K562 (cell line): ENCODE measurements at regions not wholly inside any gene's neighbourhood (a gene's known extent, or its start where the extent isn't known, plus 50 kb on each side); places are given as distances from the start of the nearest gene placed in this dataset.

Experiments
- ATAC-seq: fragments of 200-7000 bp; cut with Tn5 transposase; 3 replicates; pipeline ENCODE4 v1.9.1; 2020; ENCODE audit warnings: moderate library complexity
- BruUV-seq: library from RNA; stranded (reverse); fragments of 400-500 nt; replicated peaks from 2 replicates; lab custom pipeline; 2021; lab: Mats Ljungman, UMichigan
- CTCF ChIA-PET: fragments of 300-600 bp; formaldehyde crosslinking; extraction: SDS; loops from one replicate; lab custom pipeline; 2021; ENCODE audit warnings: low intra/inter-chr PET ratio; lab: Yijun Ruan, JAX
- POLR2A ChIA-PET: fragments of 300-600, 350-650 bp; sonication (Branson Sonifier 250); formaldehyde crosslinking; extraction: SDS; loops from one replicate; lab custom pipeline; 2021; ENCODE audit warnings: antibody characterized with exemption, inconsistent platforms; lab: Yijun Ruan, JAX
- DNase-seq, 4 experiments: peaks; one replicate each; pipeline versions ENCODE4 v3.0.0 to v3.0.0-alpha.2; 2011 to 2018; ENCODE audit warnings: low spot score in 3 of 4, mixed read lengths in 3 of 4; ENCODE audit errors: extremely low read depth in 1 of 4
- FAIRE-seq: peaks from 2 replicates; lab custom pipeline; 2011; peaks lifted over from hg19 to GRCh38; lab: Jason Lieb, UNC
- H2AFZ ChIP-seq: 2 replicates; pipeline ENCODE4 v1.6.0; 2011; ENCODE audit warnings: low read depth, low read length, control low read depth, inconsistent platforms
- H3K27ac ChIP-seq: fragments of 200-600 bp; 3 replicates; pipeline ENCODE4 v1.8.0; 2011; ENCODE audit warnings: low read depth, mild to moderate bottlenecking, control low read depth, inconsistent platforms, low read length, moderate library complexity, mixed read lengths; ENCODE audit errors: extremely low read depth
- H3K27me3 ChIP-seq, 2 experiments: fragments of 300-600 bp in 1 of 2; 2 replicates in 1 of 2; 3 replicates in 1 of 2; pipeline versions ENCODE4 v1.6.0 to v1.8.0; 2011; ENCODE audit warnings: inconsistent platforms in 2 of 2, low read length in 2 of 2, mild to moderate bottlenecking in 1 of 2, mixed read lengths in 1 of 2, moderate library complexity in 1 of 2; ENCODE audit not compliant: control insufficient read depth in 2 of 2, insufficient read depth in 2 of 2
- H3K36me3 ChIP-seq: fragments of 300-600 bp; 3 replicates; pipeline ENCODE4 v1.8.0; 2011; ENCODE audit warnings: mild to moderate bottlenecking, low read length, inconsistent platforms; ENCODE audit not compliant: control insufficient read depth, insufficient read depth
- H3K4me1 ChIP-seq, 2 experiments: fragments of 200-600 bp in 1 of 2; replicated peaks in 1 of 2; 2 replicates in 1 of 2; 3 replicates in 1 of 2; pipeline versions ENCODE4 v1.5.1 to v1.8.0; 2011; ENCODE audit warnings: inconsistent platforms in 2 of 2, low read length in 2 of 2, mild to moderate bottlenecking in 1 of 2, mixed read lengths in 1 of 2, moderate library complexity in 1 of 2; ENCODE audit not compliant: control insufficient read depth in 2 of 2, insufficient read depth in 2 of 2
- H3K4me2 ChIP-seq: 2 replicates; pipeline ENCODE4 v1.6.1; 2011; ENCODE audit warnings: low read length, control low read depth, inconsistent platforms, mixed read lengths; ENCODE audit not compliant: insufficient read depth
- H3K4me3 ChIP-seq: fragments of 200-600 bp; sonication (generic), shearing (Covaris generic); 2 replicates; pipeline ENCODE4 v1.5.1; 2016; ENCODE audit warnings: control low read depth, inconsistent platforms
- H3K79me2 ChIP-seq: fragments of 200-600 bp; 3 replicates; pipeline ENCODE4 v1.8.0; 2011; ENCODE audit warnings: low read length, inconsistent platforms; ENCODE audit not compliant: control insufficient read depth, insufficient read depth
- H3K9ac ChIP-seq, 2 experiments: 2 replicates each; pipeline versions ENCODE4 v1.6.0 to v1.6.1; 2011; ENCODE audit warnings: low read depth in 2 of 2, low read length in 2 of 2, control low read depth in 1 of 2, inconsistent platforms in 1 of 2, mild to moderate bottlenecking in 1 of 2, mixed read lengths in 1 of 2; ENCODE audit not compliant: insufficient read depth in 1 of 2
- H3K9me1 ChIP-seq: one replicate; pipeline ENCODE4 v1.6.0; 2011; ENCODE audit warnings: inconsistent platforms, mild to moderate bottlenecking, low read length, moderate library complexity; ENCODE audit not compliant: control insufficient read depth, insufficient read depth
- H3K9me3 ChIP-seq: replicated peaks from 2 replicates; pipeline ENCODE4 v1.5.1; 2011; ENCODE audit warnings: low read depth, low read length, inconsistent platforms; ENCODE audit not compliant: control insufficient read depth, insufficient read depth
- H4K20me1 ChIP-seq: replicated peaks from 2 replicates; pipeline ENCODE4 v1.6.1; 2011; ENCODE audit warnings: low read length, inconsistent platforms, mixed read lengths; ENCODE audit not compliant: control insufficient read depth, insufficient read depth
- CBFA2T3 ChIP-seq: fragments of 450-650 bp; IDR thresholded peaks from 2 replicates; pipeline ENCODE4 v1.6.1; 2017
- DPF2 ChIP-seq: fragments of 450-650 bp; IDR thresholded peaks from 2 replicates; pipeline ENCODE4 v1.6.1; 2016
- GABPA ChIP-seq: fragments of 200-800 bp; sonication (Bioruptor generic); conservative IDR thresholded peaks from 2 replicates; pipeline ENCODE4 v1.6.1; 2016; ENCODE audit warnings: low read depth, missing genetic modification characterization, missing compliant biosample characterization
- NRF1 ChIP-seq, 2 experiments: fragments of 450-650 bp; IDR thresholded peaks in 1 of 2; conservative IDR thresholded peaks in 1 of 2; 2 replicates each; pipeline ENCODE4 v1.6.1; 2014; ENCODE audit warnings: mild to moderate bottlenecking in 2 of 2
- ZNF354B ChIP-seq: fragments of 250-450 bp; sonication (Bioruptor Pico); IDR thresholded peaks from 2 replicates; pipeline ENCODE4 v1.4.0; 2020
- WGBS: fragments of 100-300 bp; shearing (Covaris generic); methylation state at CpG from one replicate; pipeline ENCODE4 v1.1.6; 2016; ENCODE audit warnings: low coverage, mixed read lengths; ENCODE audit not compliant: insufficient coverage; ENCODE audit errors: missing lambda C conversion rate; 5-methylcytosine and 5-hydroxymethylcytosine counted together
- in situ Hi-C: fragments of 300-500 bp; cut with MboI; formaldehyde crosslinking; loops from 4 replicates; pipeline ENCODE4 v1.15.0; 2018; ENCODE audit warnings: inconsistent platforms, mixed read lengths
- intact Hi-C: fragments of 100-400 bp; cut with micrococcal nuclease; formaldehyde crosslinking; loops from 2 replicates; pipeline ENCODE4 v1.14.2; 2022
- TF ChIP-seq, protein P1 (sequence below): fragments of 250-450 bp; sonication (Bioruptor Pico); IDR thresholded peaks from 2 replicates; pipeline ENCODE4 v1.5.0; 2020; ENCODE audit warnings: mild to moderate bottlenecking
- TF ChIP-seq, protein P2 (sequence below): fragments of 250-450 bp; sonication (Bioruptor Pico); IDR thresholded peaks from 2 replicates; pipeline ENCODE4 v1.8.0; 2022; ENCODE audit warnings: inconsistent platforms, mild to moderate bottlenecking, moderate library complexity, borderline replicate concordance

DNA sequence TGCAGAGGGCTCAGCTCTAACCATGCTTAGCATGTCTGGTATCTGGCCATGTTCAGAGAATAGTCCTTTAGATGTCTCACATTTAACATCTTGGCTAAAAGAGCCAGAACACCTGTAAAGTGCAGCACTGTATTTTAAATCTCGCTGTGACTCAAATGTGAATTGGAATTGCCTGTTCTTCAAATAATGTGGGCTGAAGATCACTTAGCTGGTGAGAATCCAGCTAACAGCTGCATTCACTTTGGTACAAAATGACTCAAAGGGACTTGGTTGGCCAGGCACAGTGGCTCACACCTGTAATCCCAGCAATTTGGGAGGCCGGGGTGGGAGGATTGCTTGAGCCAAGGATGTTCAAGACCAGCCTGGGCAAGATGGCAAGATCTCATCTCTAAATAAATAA is 63.5 kb upstream of the PLAC8 start:
- H2AFZ ChIP-seq, result no peak overlapping the region
- ATAC-seq (no peak), DNase-seq (no peak)
- H3K9ac ChIP-seq, result no peak overlapping the region
- no peaks in the 10 kb centered on the region for H3K4me1 ChIP-seq
- CTCF ChIA-PET, result no interaction called here
- H3K9me1 ChIP-seq, result no peaks in the 10 kb centered on the region
- no peaks in the 10 kb centered on the region for H4K20me1 ChIP-seq
- no peaks in the 10 kb centered on the region for H3K79me2 ChIP-seq
- WGBS, result 0% methylated on average over 2 of the region's 2 CpGs
- no peaks in the 10 kb centered on the region for H3K36me3 ChIP-seq
- intact Hi-C loops (no loop called here), in situ Hi-C loops (no loop called here)
- H3K27ac ChIP-seq, result no peak overlapping the region
- peaks cover 6 to 8% of the 10 kb centered on the region in 2 experiments; a peak in 4 of 5 replicates for H3K27me3 ChIP-seq
- H3K9me3 ChIP-seq, result no peaks in the 10 kb centered on the region
- H3K4me3 ChIP-seq, result no peak overlapping the region
- TF ChIP-seq NRF1 (conservative IDR thresholded peaks at IDR 0.05 in 1 of 2, IDR thresholded peaks at IDR 0.05 in 1 of 2) (no peak), ZNF354B (CRISPR knock-in tag) (no peak), GABPA (tag) (no peak), CBFA2T3 (no peak), DPF2 (no peak)
- TF ChIP-seq, protein P1, sequence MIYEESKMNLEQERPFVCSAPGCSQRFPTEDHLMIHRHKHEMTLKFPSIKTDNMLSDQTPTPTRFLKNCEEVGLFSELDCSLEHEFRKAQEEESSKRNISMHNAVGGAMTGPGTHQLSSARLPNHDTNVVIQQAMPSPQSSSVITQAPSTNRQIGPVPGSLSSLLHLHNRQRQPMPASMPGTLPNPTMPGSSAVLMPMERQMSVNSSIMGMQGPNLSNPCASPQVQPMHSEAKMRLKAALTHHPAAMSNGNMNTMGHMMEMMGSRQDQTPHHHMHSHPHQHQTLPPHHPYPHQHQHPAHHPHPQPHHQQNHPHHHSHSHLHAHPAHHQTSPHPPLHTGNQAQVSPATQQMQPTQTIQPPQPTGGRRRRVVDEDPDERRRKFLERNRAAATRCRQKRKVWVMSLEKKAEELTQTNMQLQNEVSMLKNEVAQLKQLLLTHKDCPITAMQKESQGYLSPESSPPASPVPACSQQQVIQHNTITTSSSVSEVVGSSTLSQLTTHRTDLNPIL (CRISPR knock-in tag), result no peak
- TF ChIP-seq, protein P2, sequence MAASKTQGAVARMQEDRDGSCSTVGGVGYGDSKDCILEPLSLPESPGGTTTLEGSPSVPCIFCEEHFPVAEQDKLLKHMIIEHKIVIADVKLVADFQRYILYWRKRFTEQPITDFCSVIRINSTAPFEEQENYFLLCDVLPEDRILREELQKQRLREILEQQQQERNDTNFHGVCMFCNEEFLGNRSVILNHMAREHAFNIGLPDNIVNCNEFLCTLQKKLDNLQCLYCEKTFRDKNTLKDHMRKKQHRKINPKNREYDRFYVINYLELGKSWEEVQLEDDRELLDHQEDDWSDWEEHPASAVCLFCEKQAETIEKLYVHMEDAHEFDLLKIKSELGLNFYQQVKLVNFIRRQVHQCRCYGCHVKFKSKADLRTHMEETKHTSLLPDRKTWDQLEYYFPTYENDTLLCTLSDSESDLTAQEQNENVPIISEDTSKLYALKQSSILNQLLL (CRISPR knock-in tag), result no peak
- TF ChIP-seq, all 486 proteins: peak for 0
- POLR2A ChIA-PET, result interaction anchor here (0.6 kb wide), 1 partner anchor 393 kb away, joined by 3 read pairs; no protein-coding TSS in a partner anchor
- FAIRE-seq, result no peak
- H3K4me2 ChIP-seq, result no peak overlapping the region
- BruUV-seq, result no TSS peak
